NCI-H510A treated with DMSO at 0.1 percent for 48 hours (cell line): ENCODE measurements at regions not wholly inside any gene's neighbourhood (a gene's known extent, or its start where the extent isn't known, plus 50 kb on each side); places are given as distances from the start of the nearest gene placed in this dataset.
"Not testable (repeated sequence)": the region's sequence is repeated elsewhere in the genome, so short reads cannot be mapped to it uniquely, and the experiment has no call there.

Experiments
- DNase-seq: peaks from one replicate; lab custom pipeline; 2025; lab: John Stamatoyannopoulos, UW

GRCh38 chr13:111005364-111005763, 90.5 kb upstream of the ANKRD10 start:
- DNase-seq, result no peak

- DNase-seq, result no peak
Measured at GRCh38 chr13:111004444-111004843, 89.6 kb upstream of the ANKRD10 start.

- no peak for DNase-seq
Measured at GRCh38 chr13:111001636-111002035, 86.8 kb upstream of the ANKRD10 start.

GRCh38 chr13:110993788-110994187, 78.9 kb upstream of the ANKRD10 start:
- no peak for DNase-seq

- DNase-seq, result no peak
Measured at GRCh38 chr13:110991991-110992508, 77.2 kb upstream of the ANKRD10 start.

- no peak for DNase-seq
Measured at GRCh38 chr13:110989331-110989730, 74.5 kb upstream of the ANKRD10 start.

GRCh38 chr13:110985541-110985940, 70.7 kb upstream of the ANKRD10 start:
- DNase-seq, result no peak

- no peak for DNase-seq
Measured at GRCh38 chr13:110984798-110985197, 69.9 kb upstream of the ANKRD10 start.

GRCh38 chr13:110984381-110984780, 69.5 kb upstream of the ANKRD10 start:
- DNase-seq, result no peak

- DNase-seq, result no peak
Measured at GRCh38 chr13:110983241-110983640, 68.4 kb upstream of the ANKRD10 start.

- no peak for DNase-seq
Measured at GRCh38 chr13:110981379-110981778, 66.5 kb upstream of the ANKRD10 start.

- no peak for DNase-seq
Measured at GRCh38 chr13:110980921-110981320, 66.1 kb upstream of the ANKRD10 start.

GRCh38 chr13:110979149-110979548, 64.3 kb upstream of the ANKRD10 start:
- DNase-seq, result not testable (repeated sequence)

GRCh38 chr13:110978390-110978789, 63.5 kb upstream of the ANKRD10 start:
- DNase-seq, result no peak

GRCh38 chr13:110976785-110977184, 61.9 kb upstream of the ANKRD10 start:
- DNase-seq, result no peak

GRCh38 chr13:110973007-110973700, 58.3 kb upstream of the ANKRD10 start:
- no peak for DNase-seq

- DNase-seq, result no peak
Measured at GRCh38 chr13:110971486-110971885, 56.6 kb upstream of the ANKRD10 start.

GRCh38 chr13:110967156-110967855, 52.4 kb upstream of the ANKRD10 start:
- DNase-seq, result not testable (repeated sequence)

GRCh38 chr13:110965755-110966134, 50.9 kb upstream of the ANKRD10 start:
- no peak for DNase-seq

GRCh38 chr13:110965038-110965754, 50.3 kb upstream of the ANKRD10 start:
- no peak for DNase-seq
